ENCODE measurements at regions not wholly inside any gene's neighbourhood (a gene's known extent, or its start where the extent isn't known, plus 50 kb on each side); places are given as distances from the start of the nearest gene placed in this dataset.
"Not testable (repeated sequence)": the region's sequence is repeated elsewhere in the genome, so short reads cannot be mapped to it uniquely, and the experiment has no call there.

GRCh38 chr4:124873361-124874171, 161.0 kb upstream of the ANKRD50 start:
- DNase-seq = no peak

GRCh38 chr4:124872659-124873058, 160.1 kb upstream of the ANKRD50 start:
- no peak for DNase-seq

GRCh38 chr4:124869961-124870495, 157.5 kb upstream of the ANKRD50 start:
- no peak for DNase-seq

GRCh38 chr4:124868495-124868894, 156.0 kb upstream of the ANKRD50 start:
- DNase-seq = no peak

- no peak for DNase-seq
Observed at GRCh38 chr4:124867536-124867935, 155.0 kb upstream of the ANKRD50 start.

GRCh38 chr4:124866301-124866700, 153.8 kb upstream of the ANKRD50 start:
- no peak for DNase-seq

- DNase-seq = no peak
Observed at GRCh38 chr4:124863040-124863545, 150.6 kb upstream of the ANKRD50 start.

GRCh38 chr4:124862261-124862660, 149.7 kb upstream of the ANKRD50 start:
- no peak for DNase-seq

GRCh38 chr4:124861761-124862160, 149.2 kb upstream of the ANKRD50 start:
- DNase-seq = no peak

- DNase-seq = no peak
Observed at GRCh38 chr4:124854968-124855367, 142.4 kb upstream of the ANKRD50 start.

GRCh38 chr4:124851741-124852140, 139.2 kb upstream of the ANKRD50 start:
- no peak for DNase-seq

- no peak for DNase-seq
Observed at GRCh38 chr4:124846306-124846705, 133.8 kb upstream of the ANKRD50 start.

- DNase-seq = no peak
Observed at GRCh38 chr4:124839786-124840390, 127.4 kb upstream of the ANKRD50 start.

GRCh38 chr4:124833831-124834505, 121.4 kb upstream of the ANKRD50 start:
- DNase-seq = no peak

- no peak for DNase-seq
Observed at GRCh38 chr4:124828382-124828781, 115.8 kb upstream of the ANKRD50 start.

GRCh38 chr4:124817531-124817930, 105.0 kb upstream of the ANKRD50 start:
- DNase-seq = no peak

GRCh38 chr4:124812203-124812602, 99.7 kb upstream of the ANKRD50 start:
- DNase-seq = not testable (repeated sequence)

GRCh38 chr4:124810827-124811226, 98.3 kb upstream of the ANKRD50 start:
- DNase-seq = no peak

GRCh38 chr4:124807421-124807820, 94.9 kb upstream of the ANKRD50 start:
- DNase-seq = no peak

- no peak for DNase-seq
Observed at GRCh38 chr4:124806403-124806802, 93.9 kb upstream of the ANKRD50 start.

GRCh38 chr4:124804584-124804983, 92.1 kb upstream of the ANKRD50 start:
- peak; percentile 18 for DNase-seq

GRCh38 chr4:124804041-124804440, 91.5 kb upstream of the ANKRD50 start:
- no peak for DNase-seq

- peak; percentile 48 for DNase-seq
Observed at GRCh38 chr4:124803641-124804040, 91.1 kb upstream of the ANKRD50 start.

Measured in activated CD4-positive, alpha-beta T cell treated with anti-CD3 and anti-CD28 coated beads, Interleukin-2, Interleukin-6, amounts not matched to agents 100 ng/mL and 50 ng/mL, durations not matched to agents 16 hours and 8 hours (primary cell).